GM23338 (cell line): ENCODE measurements at regions not wholly inside any gene's neighbourhood (a gene's known extent, or its start where the extent isn't known, plus 50 kb on each side); places are given as distances from the start of the nearest gene placed in this dataset.

Experiments
- ATAC-seq: fragments of 200-7000 bp; cut with Tn5 transposase; 3 replicates; pipeline ENCODE4 v1.9.1; 2020
- DNase-seq: peaks from one replicate; pipeline ENCODE4 v3.0.0-alpha.2; 2015; ENCODE audit warnings: low spot score
- H2AFZ ChIP-seq: fragments of 200-600 bp; sonication (generic); 2 replicates; pipeline ENCODE4 v1.8.0; 2016; ENCODE audit warnings: antibody characterized with exemption, mild to moderate bottlenecking, moderate library complexity
- H3F3A ChIP-seq: fragments of 200-600 bp; sonication (generic); replicated peaks from 2 replicates; pipeline ENCODE4 v1.8.0; 2017; ENCODE audit warnings: antibody characterized with exemption, mixed run types, low read depth
- H3K27ac ChIP-seq: fragments of 200-600 bp; sonication (generic); 2 replicates; pipeline ENCODE4 v1.6.1; 2016; ENCODE audit warnings: low read depth
- H3K27me3 ChIP-seq: fragments of 200-600 bp; sonication (generic); 2 replicates; pipeline ENCODE4 v1.8.0; 2016; ENCODE audit warnings: mild to moderate bottlenecking, mixed run types, moderate library complexity; ENCODE audit not compliant: insufficient read depth
- H3K36me3 ChIP-seq: fragments of 200-600 bp; sonication (generic); 2 replicates; pipeline ENCODE4 v1.8.0; 2016; ENCODE audit warnings: mild to moderate bottlenecking; ENCODE audit not compliant: insufficient read depth
- H3K4me1 ChIP-seq: fragments of 200-600 bp; sonication (generic); 2 replicates; pipeline ENCODE4 v1.8.0; 2016; ENCODE audit warnings: mild to moderate bottlenecking, moderate library complexity; ENCODE audit not compliant: insufficient read depth
- H3K4me2 ChIP-seq: fragments of 200-600 bp; sonication (generic); 2 replicates; pipeline ENCODE4 v1.7.1; 2017; ENCODE audit warnings: mixed run types
- H3K4me3 ChIP-seq: fragments of 200-600 bp; sonication (generic); 2 replicates; pipeline ENCODE4 v1.6.1; 2016; ENCODE audit warnings: mixed run types
- H3K79me2 ChIP-seq: fragments of 200-600 bp; sonication (generic); replicated peaks from 2 replicates; pipeline ENCODE4 v1.8.0; 2017; ENCODE audit warnings: mild to moderate bottlenecking; ENCODE audit not compliant: insufficient read depth
- H3K9me2 ChIP-seq: fragments of 200-600 bp; sonication (generic); 2 replicates; pipeline ENCODE4 v1.8.0; 2017; ENCODE audit not compliant: insufficient read depth
- H4K20me1 ChIP-seq: fragments of 200-600 bp; sonication (generic); replicated peaks from 2 replicates; pipeline ENCODE4 v1.8.0; 2017; ENCODE audit warnings: mild to moderate bottlenecking; ENCODE audit not compliant: insufficient read depth
- H3K27ac Mint-ChIP-seq: 2 replicates; pipeline ENCODE4 v1.8.0; 2020; ENCODE audit warnings: inconsistent platforms, mild to moderate bottlenecking, moderate library complexity, mixed read lengths
- H3K27me3 Mint-ChIP-seq: 3 replicates; pipeline ENCODE4 v1.8.0; 2022; ENCODE audit warnings: low read depth, mild to moderate bottlenecking, moderate library complexity, mixed read lengths, inconsistent platforms; ENCODE audit not compliant: insufficient read depth, poor library complexity
- H3K36me3 Mint-ChIP-seq: 3 replicates; pipeline ENCODE4 v1.8.0; 2021; ENCODE audit warnings: low read depth, mild to moderate bottlenecking, inconsistent platforms, moderate library complexity, mixed read lengths
- H3K4me1 Mint-ChIP-seq: 3 replicates; pipeline ENCODE4 v1.8.0; 2020; ENCODE audit warnings: mild to moderate bottlenecking, inconsistent platforms, mixed read lengths
- H3K4me3 Mint-ChIP-seq: 3 replicates; pipeline ENCODE4 v1.8.0; 2021; ENCODE audit warnings: moderate library complexity, mild to moderate bottlenecking, inconsistent platforms, mixed read lengths
- H3K9me3 Mint-ChIP-seq: 3 replicates; pipeline ENCODE4 v1.8.0; 2020; ENCODE audit warnings: moderate library complexity, mild to moderate bottlenecking, inconsistent platforms, mixed read lengths
- CREB1 ChIP-seq: fragments of 250-450 bp; sonication (Bioruptor Pico); IDR thresholded peaks from 2 replicates; pipeline ENCODE4 v1.5.0; 2020; ENCODE audit warnings: low read depth, mild to moderate bottlenecking, moderate library complexity
- CTCF ChIP-seq, 2 experiments: fragments of 200-600 bp in 1 of 2; sonication (generic) in 1 of 2; conservative IDR thresholded peaks; 2 replicates each; pipeline versions ENCODE4 v1.5.1 to v1.6.1; 2016 to 2017; ENCODE audit warnings: antibody characterized with exemption in 2 of 2, low read depth in 2 of 2, mild to moderate bottlenecking in 2 of 2, moderate library complexity in 1 of 2
- ETS1 ChIP-seq: IDR thresholded peaks from 2 replicates; pipeline ENCODE4 v1.6.1; 2016; ENCODE audit warnings: antibody characterized with exemption
- EZH2 ChIP-seq: fragments of 200-600 bp; sonication (generic); IDR thresholded peaks from one replicate; pipeline ENCODE4 v1.8.0; 2017; ENCODE audit warnings: antibody characterized with exemption, mild to moderate bottlenecking, low read depth; ENCODE audit not compliant: unreplicated experiment
- EZH2phosphoT487 ChIP-seq: fragments of 200-600 bp; sonication (generic); IDR thresholded peaks from one replicate; pipeline ENCODE4 v1.8.1; 2018; ENCODE audit warnings: antibody characterized with exemption; ENCODE audit not compliant: unreplicated experiment
- JUNB ChIP-seq: IDR thresholded peaks from one replicate; pipeline ENCODE4 v1.6.1; 2016; ENCODE audit warnings: antibody characterized with exemption; ENCODE audit not compliant: unreplicated experiment
- NANOG ChIP-seq: IDR thresholded peaks from 2 replicates; pipeline ENCODE4 v1.6.1; 2016; ENCODE audit warnings: antibody characterized with exemption, borderline replicate concordance
- POLR2AphosphoS5 ChIP-seq: IDR thresholded peaks from 2 replicates; pipeline ENCODE4 v1.6.1; 2016; ENCODE audit warnings: antibody characterized with exemption, low read depth
- STAT1 ChIP-seq: IDR thresholded peaks from one replicate; pipeline ENCODE4 v1.6.1; 2016; ENCODE audit warnings: antibody characterized with exemption; ENCODE audit not compliant: unreplicated experiment
- ZNF114 ChIP-seq: fragments of 250-450 bp; sonication (Bioruptor Pico); IDR thresholded peaks from 2 replicates; pipeline ENCODE4 v1.5.0; 2020; ENCODE audit warnings: mild to moderate bottlenecking, moderate library complexity
- ZNF331 ChIP-seq: fragments of 250-450 bp; sonication (Bioruptor Pico); IDR thresholded peaks from 2 replicates; pipeline ENCODE4 v1.5.0; 2020; ENCODE audit warnings: low read depth, mild to moderate bottlenecking, moderate library complexity
- ZNF462 ChIP-seq: fragments of 250-450 bp; sonication (Bioruptor Pico); IDR thresholded peaks from 2 replicates; pipeline ENCODE4 v1.5.0; 2020; ENCODE audit warnings: mild to moderate bottlenecking, moderate library complexity
- TF ChIP-seq, protein P1 (sequence below): IDR thresholded peaks from one replicate; pipeline ENCODE4 v1.6.1; 2018; ENCODE audit warnings: antibody characterized with exemption; ENCODE audit not compliant: unreplicated experiment

DNA sequence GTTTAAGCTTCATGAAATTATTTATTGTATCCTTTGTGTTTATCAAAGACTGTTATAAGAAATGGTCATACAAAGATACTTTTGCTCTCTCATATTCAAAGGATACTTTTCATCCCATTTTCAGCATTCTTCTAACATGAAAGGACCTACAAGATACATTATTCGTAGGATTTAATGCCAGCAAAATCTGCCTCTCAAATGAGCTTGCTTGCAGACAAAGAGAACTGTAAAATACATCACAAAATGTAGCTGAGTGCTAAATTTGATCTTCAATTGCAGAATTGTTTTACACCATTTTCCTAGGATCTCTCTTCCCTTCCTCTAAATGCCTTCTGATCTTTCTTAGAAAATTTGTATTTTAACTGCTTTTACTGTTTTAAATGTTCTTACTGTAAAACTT is 333.0 kb upstream of the NAV3 start:
- no peaks in the 10 kb centered on the region for H3K79me2 ChIP-seq
- H3K27me3 ChIP-seq = no peaks in the 10 kb centered on the region
- H3K27ac Mint-ChIP-seq = no peak overlapping the region
- no peaks in the 10 kb centered on the region for H3K9me3 Mint-ChIP-seq
- no peak overlapping the region for H2AFZ ChIP-seq
- H3K27me3 Mint-ChIP-seq = no peaks in the 10 kb centered on the region
- H3K36me3 Mint-ChIP-seq = no peaks in the 10 kb centered on the region
- no peak for DNase-seq
- H3K4me1 Mint-ChIP-seq = peaks cover 16% of the 10 kb centered on the region
- peaks cover 11% of the 10 kb centered on the region; the same call in 1 of the 2 replicates for H3K4me1 ChIP-seq
- H3K36me3 ChIP-seq = no peaks in the 10 kb centered on the region
- no peak for ATAC-seq
- no peak overlapping the region for H3K4me3 ChIP-seq
- no peak overlapping the region for H3K4me3 Mint-ChIP-seq
- TF ChIP-seq NANOG (no peak), POLR2AphosphoS5 (no peak), STAT1 (no peak), EZH2phosphoT487 (no peak), ETS1 (no peak), CREB1 (CRISPR knock-in tag) (no peak), EZH2 (no peak), ZNF331 (no peak), ZNF462 (no peak), JUNB (no peak), ZNF114 (CRISPR knock-in tag) (no peak), CTCF (conservative IDR thresholded peaks at IDR 0.05; ENCODE audit: low read depth in 2 of 2) (no peak)
- TF ChIP-seq, protein P1, sequence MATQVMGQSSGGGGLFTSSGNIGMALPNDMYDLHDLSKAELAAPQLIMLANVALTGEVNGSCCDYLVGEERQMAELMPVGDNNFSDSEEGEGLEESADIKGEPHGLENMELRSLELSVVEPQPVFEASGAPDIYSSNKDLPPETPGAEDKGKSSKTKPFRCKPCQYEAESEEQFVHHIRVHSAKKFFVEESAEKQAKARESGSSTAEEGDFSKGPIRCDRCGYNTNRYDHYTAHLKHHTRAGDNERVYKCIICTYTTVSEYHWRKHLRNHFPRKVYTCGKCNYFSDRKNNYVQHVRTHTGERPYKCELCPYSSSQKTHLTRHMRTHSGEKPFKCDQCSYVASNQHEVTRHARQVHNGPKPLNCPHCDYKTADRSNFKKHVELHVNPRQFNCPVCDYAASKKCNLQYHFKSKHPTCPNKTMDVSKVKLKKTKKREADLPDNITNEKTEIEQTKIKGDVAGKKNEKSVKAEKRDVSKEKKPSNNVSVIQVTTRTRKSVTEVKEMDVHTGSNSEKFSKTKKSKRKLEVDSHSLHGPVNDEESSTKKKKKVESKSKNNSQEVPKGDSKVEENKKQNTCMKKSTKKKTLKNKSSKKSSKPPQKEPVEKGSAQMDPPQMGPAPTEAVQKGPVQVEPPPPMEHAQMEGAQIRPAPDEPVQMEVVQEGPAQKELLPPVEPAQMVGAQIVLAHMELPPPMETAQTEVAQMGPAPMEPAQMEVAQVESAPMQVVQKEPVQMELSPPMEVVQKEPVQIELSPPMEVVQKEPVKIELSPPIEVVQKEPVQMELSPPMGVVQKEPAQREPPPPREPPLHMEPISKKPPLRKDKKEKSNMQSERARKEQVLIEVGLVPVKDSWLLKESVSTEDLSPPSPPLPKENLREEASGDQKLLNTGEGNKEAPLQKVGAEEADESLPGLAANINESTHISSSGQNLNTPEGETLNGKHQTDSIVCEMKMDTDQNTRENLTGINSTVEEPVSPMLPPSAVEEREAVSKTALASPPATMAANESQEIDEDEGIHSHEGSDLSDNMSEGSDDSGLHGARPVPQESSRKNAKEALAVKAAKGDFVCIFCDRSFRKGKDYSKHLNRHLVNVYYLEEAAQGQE = no peak
- no peaks in the 10 kb centered on the region for H3F3A ChIP-seq
- no peaks in the 10 kb centered on the region for H4K20me1 ChIP-seq
- H3K9me2 ChIP-seq = peaks cover 2% of the 10 kb centered on the region; the same call in 1 of the 2 replicates
- no peak overlapping the region for H3K27ac ChIP-seq
- no peak overlapping the region for H3K4me2 ChIP-seq
